Lower leg skin (tissue), 3 donors: ENCODE measurements at regions not wholly inside any gene's neighbourhood (a gene's known extent, or its start where the extent isn't known, plus 50 kb on each side); places are given as distances from the start of the nearest gene placed in this dataset.

ENCODE experiments used
- CTCF ChIP-seq, 3 donors: fragments of 450-650 bp; IDR thresholded peaks; one replicate each; pipeline ENCODE4 v1.5.1; 2016; ENCODE audit warnings: antibody characterized with exemption in 3 of 3, mild to moderate bottlenecking in 3 of 3, moderate library complexity in 2 of 3
- POLR2A ChIP-seq, 2 donors: fragments of 450-650 bp; IDR thresholded peaks; one replicate each; pipeline ENCODE4 v1.6.1; 2016 to 2017; ENCODE audit warnings: antibody characterized with exemption in 2 of 2, mild to moderate bottlenecking in 1 of 2, moderate library complexity in 1 of 2

GRCh38 chr2:156803967-156804366, 367.8 kb downstream of the GPD2 start:
- TF ChIP-seq CTCF (IDR thresholded peaks at IDR 0.05), result no peak
- TF ChIP-seq POLR2A (IDR thresholded peaks at IDR 0.05), result no peak
